Left renal pelvis (tissue), 4 donors: ENCODE measurements at regions not wholly inside any gene's neighbourhood (a gene's known extent, or its start where the extent isn't known, plus 50 kb on each side); places are given as distances from the start of the nearest gene placed in this dataset.

Experiments used
- DNase-seq, 4 donors: peaks; one replicate each; pipeline ENCODE4 v3.0.0-alpha.2; 2013; ENCODE audit warnings: low read depth in 4 of 4, low spot score in 3 of 4

GRCh38 chr20:60529149-60529548 lies 570.9 kb downstream of the CDH26 start:
- DNase-seq, result no peak

GRCh38 chr20:60535211-60535610 lies 577.0 kb downstream of the CDH26 start:
- DNase-seq, result no peak

- DNase-seq, result no peak
Observed at GRCh38 chr20:60540591-60540990, 582.4 kb downstream of the CDH26 start.

- DNase-seq, result no peak
Observed at GRCh38 chr20:60541991-60542390, 583.8 kb downstream of the CDH26 start.

GRCh38 chr20:60543598-60543997 lies 585.4 kb downstream of the CDH26 start:
- DNase-seq, result no peak

- no peak for DNase-seq
Observed at GRCh38 chr20:60553095-60553494, 594.9 kb downstream of the CDH26 start.

GRCh38 chr20:60558486-60558885 lies 600.3 kb downstream of the CDH26 start:
- DNase-seq, result no peak

GRCh38 chr20:60559462-60559861 lies 601.2 kb downstream of the CDH26 start:
- DNase-seq, result no peak

GRCh38 chr20:60561052-60561451 lies 602.8 kb downstream of the CDH26 start:
- no peak for DNase-seq

GRCh38 chr20:60565083-60565482 lies 606.9 kb downstream of the CDH26 start:
- no peak for DNase-seq

- no peak for DNase-seq
Observed at GRCh38 chr20:60565551-60565950, 607.3 kb downstream of the CDH26 start.

GRCh38 chr20:60569116-60569515 lies 610.9 kb downstream of the CDH26 start:
- DNase-seq, result no peak

- no peak for DNase-seq
Observed at GRCh38 chr20:60570481-60571277, 612.5 kb downstream of the CDH26 start.

GRCh38 chr20:60573003-60573680 lies 614.9 kb downstream of the CDH26 start:
- no peak for DNase-seq

- DNase-seq, result no peak
Observed at GRCh38 chr20:60576236-60576635, 618.0 kb downstream of the CDH26 start.

- no peak for DNase-seq
Observed at GRCh38 chr20:60579941-60580515, 621.8 kb downstream of the CDH26 start.

- DNase-seq, result no peak
Observed at GRCh38 chr20:60581606-60582115, 623.4 kb downstream of the CDH26 start.

GRCh38 chr20:60583741-60584140 lies 625.5 kb downstream of the CDH26 start:
- no peak for DNase-seq

GRCh38 chr20:60584221-60584620 lies 626.0 kb downstream of the CDH26 start:
- DNase-seq, result no peak

- DNase-seq, result no peak
Observed at GRCh38 chr20:60585651-60586050, 627.4 kb downstream of the CDH26 start.

GRCh38 chr20:60586269-60587050 lies 628.2 kb downstream of the CDH26 start:
- no peak for DNase-seq
